IMR-90 (cell line): ENCODE measurements at regions not wholly inside any gene's neighbourhood (a gene's known extent, or its start where the extent isn't known, plus 50 kb on each side); places are given as distances from the start of the nearest gene placed in this dataset.
A peak's percentile ranks its signal among the peaks of the same experiment; 100 is the strongest.

ENCODE experiments used
- ATAC-seq: fragments of 200-7000 bp; cut with Tn5 transposase; 2 replicates; pipeline ENCODE4 v1.9.1; 2020; ENCODE audit warnings: low read depth, mild to moderate bottlenecking, moderate library complexity
- BruUV-seq: library from RNA; stranded (reverse); fragments of 400-500 nt; replicated peaks from 2 replicates; lab custom pipeline; 2021; lab: Mats Ljungman, UMichigan
- CTCF ChIA-PET: fragments of 300-600 bp; formaldehyde crosslinking; extraction: SDS; loops from one replicate; lab custom pipeline; 2021; ENCODE audit warnings: antibody characterized with exemption; lab: Yijun Ruan, JAX
- POLR2A ChIA-PET: fragments of 300-600 bp; sonication (Branson Sonifier 250); formaldehyde crosslinking; loops from one replicate; lab custom pipeline; 2022; ENCODE audit warnings: antibody characterized with exemption; ENCODE audit not compliant: unreplicated experiment; lab: Charles Lee
- DNase-seq: peaks from one replicate; pipeline ENCODE4 v3.0.0; 2013
- H2AFZ ChIP-seq: replicated peaks from 2 replicates; pipeline ENCODE3; 2013; ENCODE audit warnings: low read length, mild to moderate bottlenecking; ENCODE audit not compliant: poor library complexity
- H2AK5ac ChIP-seq: 2 replicates; pipeline ENCODE4 v1.6.1; 2013; ENCODE audit warnings: low read depth, low read length, inconsistent platforms
- H2AK9ac ChIP-seq: replicated peaks from 2 replicates; pipeline ENCODE3; 2013; ENCODE audit warnings: mild to moderate bottlenecking, low read depth, low read length, moderate library complexity; ENCODE audit not compliant: poor library complexity
- H2BK120ac ChIP-seq: 2 replicates; pipeline ENCODE4 v1.6.1; 2013; ENCODE audit warnings: low read depth, low read length, inconsistent platforms
- H2BK15ac ChIP-seq: 3 replicates; pipeline ENCODE4 v1.6.1; 2013; ENCODE audit warnings: low read depth, low read length, inconsistent platforms
- H2BK20ac ChIP-seq: 2 replicates; pipeline ENCODE4 v1.6.1; 2013; ENCODE audit warnings: low read depth, mild to moderate bottlenecking, inconsistent platforms, low read length, moderate library complexity
- H2BK5ac ChIP-seq: 2 replicates; pipeline ENCODE4 v1.6.1; 2013; ENCODE audit warnings: mild to moderate bottlenecking, low read depth, low read length, inconsistent platforms; ENCODE audit not compliant: poor library complexity, severe bottlenecking
- H3K14ac ChIP-seq: replicated peaks from 2 replicates; pipeline ENCODE4 v1.6.1; 2013; ENCODE audit warnings: low read depth, low read length, inconsistent platforms
- H3K18ac ChIP-seq: 2 replicates; pipeline ENCODE4 v1.6.1; 2013; ENCODE audit warnings: low read depth, low read length, control low read depth
- H3K23ac ChIP-seq: 2 replicates; pipeline ENCODE4 v1.6.1; 2013; ENCODE audit warnings: low read depth, low read length, inconsistent platforms
- H3K27ac ChIP-seq: 2 replicates; pipeline ENCODE4 v1.5.1; 2013; ENCODE audit warnings: mild to moderate bottlenecking, control low read depth, low read length; ENCODE audit not compliant: insufficient read depth
- H3K27me3 ChIP-seq: 2 replicates; pipeline ENCODE4 v1.6.1; 2013; ENCODE audit warnings: low read length; ENCODE audit not compliant: control insufficient read depth, insufficient read depth
- H3K36me3 ChIP-seq: 2 replicates; pipeline ENCODE4 v1.6.1; 2013; ENCODE audit warnings: low read length, mixed read lengths; ENCODE audit not compliant: control insufficient read depth, insufficient read depth
- H3K4ac ChIP-seq: 2 replicates; pipeline ENCODE4 v1.6.1; 2013; ENCODE audit warnings: low read depth, low read length, inconsistent platforms
- H3K4me1 ChIP-seq: 2 replicates; pipeline ENCODE4 v1.6.1; 2013; ENCODE audit warnings: low read length, mixed read lengths; ENCODE audit not compliant: control insufficient read depth, insufficient read depth
- H3K4me2 ChIP-seq: 2 replicates; pipeline ENCODE4 v1.6.1; 2013; ENCODE audit warnings: low read depth, mild to moderate bottlenecking, control low read depth, low read length, moderate library complexity
- H3K4me3 ChIP-seq: 2 replicates; pipeline ENCODE4 v1.5.1; 2013; ENCODE audit warnings: low read depth, mild to moderate bottlenecking, control low read depth, low read length, moderate library complexity; ENCODE audit not compliant: insufficient read depth
- H3K56ac ChIP-seq: 2 replicates; pipeline ENCODE4 v1.6.1; 2013; ENCODE audit warnings: low read length, inconsistent platforms; ENCODE audit not compliant: insufficient read depth; ENCODE audit errors: extremely low read depth
- H3K79me1 ChIP-seq, 2 experiments: 2 replicates each; pipeline ENCODE4 v1.6.1; 2013; ENCODE audit warnings: low read length in 2 of 2, inconsistent platforms in 1 of 2, low read depth in 1 of 2
- H3K9ac ChIP-seq: 2 replicates; pipeline ENCODE4 v1.6.1; 2013; ENCODE audit warnings: low read depth, low read length, control low read depth
- H3K9me1 ChIP-seq: 2 replicates; pipeline ENCODE4 v1.6.1; 2013; ENCODE audit warnings: low read length, inconsistent platforms; ENCODE audit not compliant: insufficient read depth
- H3K9me3 ChIP-seq: 2 replicates; pipeline ENCODE4 v1.6.1; 2013; ENCODE audit warnings: low read length; ENCODE audit not compliant: control insufficient read depth, insufficient read depth
- H4K20me1 ChIP-seq: 2 replicates; pipeline ENCODE4 v1.6.1; 2013; ENCODE audit warnings: low read length, inconsistent platforms; ENCODE audit not compliant: insufficient read depth
- H4K5ac ChIP-seq: 2 replicates; pipeline ENCODE4 v1.6.1; 2013; ENCODE audit warnings: mild to moderate bottlenecking, low read depth, low read length, control low read depth
- H4K8ac ChIP-seq, 2 experiments: 2 replicates each; pipeline ENCODE4 v1.6.1; 2013; ENCODE audit warnings: low read depth in 2 of 2, low read length in 2 of 2, control low read depth in 1 of 2, inconsistent platforms in 1 of 2
- H4K91ac ChIP-seq: 2 replicates; pipeline ENCODE4 v1.6.1; 2013; ENCODE audit warnings: low read depth, low read length, inconsistent platforms; ENCODE audit not compliant: insufficient read depth
- BHLHE40 ChIP-seq: fragments of 150-350 bp; IDR thresholded peaks from 2 replicates; pipeline ENCODE4 v1.6.1; 2016; ENCODE audit warnings: mild to moderate bottlenecking, low read depth, low read length
- CEBPB ChIP-seq: IDR thresholded peaks from 2 replicates; pipeline ENCODE4 v1.6.1; 2012; ENCODE audit warnings: low read depth, low read length, improper control_type of control experiment
- CHD1 ChIP-seq: IDR thresholded peaks from 2 replicates; pipeline ENCODE4 v1.6.1; 2012; ENCODE audit warnings: low read depth, low read length, improper control_type of control experiment
- POLR2A ChIP-seq: IDR thresholded peaks from 2 replicates; pipeline ENCODE4 v1.6.1; 2012; ENCODE audit warnings: mild to moderate bottlenecking, low read depth, low read length
- RAD21 ChIP-seq: IDR thresholded peaks from 2 replicates; pipeline ENCODE4 v1.6.1; 2012; ENCODE audit warnings: low read length, improper control_type of control experiment
- SMC3 ChIP-seq: fragments of 150-350 bp; IDR thresholded peaks from 2 replicates; pipeline ENCODE4 v1.6.1; 2016; ENCODE audit warnings: low read depth, mild to moderate bottlenecking, antibody characterized with exemption, low read length, moderate library complexity
- WGBS, 2 experiments: methylation state at CpG; one replicate each; pipeline versions ENCODE4 v1.1.5 to v1.1.7; 2013; ENCODE audit warnings: missing lambda C conversion rate in 2 of 2; ENCODE audit not compliant: insufficient read length in 1 of 2; ENCODE audit errors: extremely low coverage in 2 of 2; 5-methylcytosine and 5-hydroxymethylcytosine counted together
- dilution Hi-C: fragments of 300-500 bp; cut with HindIII; formaldehyde crosslinking; loops from one replicate; pipeline ENCODE4 v1.14.3; 2018; ENCODE audit warnings: low sequenced_read_pairs; ENCODE audit not compliant: unreplicated experiment
- in situ Hi-C: fragments of 300-500 bp; cut with MboI; formaldehyde crosslinking; loops from 3 replicates; pipeline ENCODE4 v1.14.3; 2019; ENCODE audit warnings: low sequenced_read_pairs, inconsistent platforms, mixed read lengths
- intact Hi-C: fragments of 100-400 bp; cut with micrococcal nuclease; formaldehyde crosslinking; loops from 2 replicates; pipeline ENCODE4 v1.10.0; 2022
- TF ChIP-seq, protein P1 (sequence below): conservative IDR thresholded peaks from 2 replicates; pipeline ENCODE4 v1.5.1; 2012; ENCODE audit warnings: mild to moderate bottlenecking, low read depth, low read length, improper control_type of control experiment

- Histone ChIP-seq H3K9me3 (no peaks in the 10 kb centered on the region), H3K56ac (no peak overlapping the region; the same call in none of the 2 replicates), H3K27ac (peak overlapping the region; percentile 2; the same call in 1 of the 2 replicates), H2BK120ac (peak overlapping the region; percentile 84), H2BK5ac (peak overlapping the region; percentile 71), H2AK9ac (peak overlapping the region; percentile 10), H4K20me1 (no peaks in the 10 kb centered on the region), H4K8ac (peak overlapping the region; percentile 0 to 16; a peak in 3 of 4 replicates), H2BK20ac (peak overlapping the region; percentile 89), H3K14ac (peak overlapping the region; percentile 6), H3K4me1 (peaks cover 32% of the 10 kb centered on the region), H3K9me1 (peaks cover 26% of the 10 kb centered on the region), H3K18ac (peak overlapping the region; percentile 26; the same call in 1 of the 2 replicates), H3K27me3 (no peaks in the 10 kb centered on the region), H3K4ac (peak overlapping the region; percentile 54), H3K4me3 (no peak overlapping the region), H4K91ac (peak overlapping the region; percentile 19), H4K5ac (peak overlapping the region; percentile 11; the same call in 1 of the 2 replicates), H3K79me1 (0 out of 4 replicates have a peak, but pooled peaks cover 0 to 4% of the 10 kb centered on the region in 2 experiments), H3K36me3 (no peaks in the 10 kb centered on the region), H3K9ac (no peak overlapping the region), H2AFZ (peak overlapping the region; percentile 17), H3K4me2 (no peak overlapping the region), H2AK5ac (peak overlapping the region; percentile 21), H2BK15ac (peak overlapping the region; percentile 12; the same call in 2 of the 3 replicates), H3K23ac (0 out of 2 replicates have a peak overlapping the region, but pooled peaks have one; percentile 3)
- TF ChIP-seq, protein P1, sequence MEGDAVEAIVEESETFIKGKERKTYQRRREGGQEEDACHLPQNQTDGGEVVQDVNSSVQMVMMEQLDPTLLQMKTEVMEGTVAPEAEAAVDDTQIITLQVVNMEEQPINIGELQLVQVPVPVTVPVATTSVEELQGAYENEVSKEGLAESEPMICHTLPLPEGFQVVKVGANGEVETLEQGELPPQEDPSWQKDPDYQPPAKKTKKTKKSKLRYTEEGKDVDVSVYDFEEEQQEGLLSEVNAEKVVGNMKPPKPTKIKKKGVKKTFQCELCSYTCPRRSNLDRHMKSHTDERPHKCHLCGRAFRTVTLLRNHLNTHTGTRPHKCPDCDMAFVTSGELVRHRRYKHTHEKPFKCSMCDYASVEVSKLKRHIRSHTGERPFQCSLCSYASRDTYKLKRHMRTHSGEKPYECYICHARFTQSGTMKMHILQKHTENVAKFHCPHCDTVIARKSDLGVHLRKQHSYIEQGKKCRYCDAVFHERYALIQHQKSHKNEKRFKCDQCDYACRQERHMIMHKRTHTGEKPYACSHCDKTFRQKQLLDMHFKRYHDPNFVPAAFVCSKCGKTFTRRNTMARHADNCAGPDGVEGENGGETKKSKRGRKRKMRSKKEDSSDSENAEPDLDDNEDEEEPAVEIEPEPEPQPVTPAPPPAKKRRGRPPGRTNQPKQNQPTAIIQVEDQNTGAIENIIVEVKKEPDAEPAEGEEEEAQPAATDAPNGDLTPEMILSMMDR, result 0 out of 2 replicates have a peak, but pooled peaks have one; percentile 7
- peak; percentile 31; the same call in 1 of the 2 replicates for TF ChIP-seq SMC3
- TF ChIP-seq CEBPB, result peak; percentile 32; the same call in 1 of the 2 replicates
- TF ChIP-seq CHD1, result no peak
- TF ChIP-seq BHLHE40, result peak; percentile 97
- peak; percentile 49 for TF ChIP-seq RAD21
- TF ChIP-seq POLR2A, result no peak
- CTCF ChIA-PET, result interaction anchor here (1.1 to 1.6 kb wide), 3 partner anchors 22 to 140 kb away, joined by 4 to 7 read pairs (median 5); no protein-coding TSS in a partner anchor
- dilution Hi-C loops, result no loop called here
- POLR2A ChIA-PET, result no interaction called here
- peak; percentile 77 for DNase-seq
- in situ Hi-C loops, result no loop called here
- intact Hi-C loops, result no loop called here
- WGBS, 2 experiments, result no CpG with 5 or more reads among the region's 5 CpGs
- no peak for ATAC-seq
- no TSS peak for BruUV-seq
These were observed 510.5 kb upstream of the TNP1 start for GRCh38 chr2:217370391-217370790.
